GM18520 (cell line): ENCODE measurements at regions not wholly inside any gene's neighbourhood (a gene's known extent, or its start where the extent isn't known, plus 50 kb on each side); places are given as distances from the start of the nearest gene placed in this dataset.
"Not testable (repeated sequence)": the region's sequence is repeated elsewhere in the genome, so short reads cannot be mapped to it uniquely, and the experiment has no call there.

ENCODE experiments used
- ATAC-seq: cut with Tn5 transposase; IDR thresholded peaks from one replicate; pipeline ENCODE4 v1.9.1; 2021; ENCODE audit not compliant: unreplicated experiment

GRCh38 chr4:60259781-60260180, 940.3 kb upstream of the ADGRL3 start:
- ATAC-seq = no peak

GRCh38 chr4:60266505-60266904, 933.6 kb upstream of the ADGRL3 start:
- no peak for ATAC-seq

DNA sequence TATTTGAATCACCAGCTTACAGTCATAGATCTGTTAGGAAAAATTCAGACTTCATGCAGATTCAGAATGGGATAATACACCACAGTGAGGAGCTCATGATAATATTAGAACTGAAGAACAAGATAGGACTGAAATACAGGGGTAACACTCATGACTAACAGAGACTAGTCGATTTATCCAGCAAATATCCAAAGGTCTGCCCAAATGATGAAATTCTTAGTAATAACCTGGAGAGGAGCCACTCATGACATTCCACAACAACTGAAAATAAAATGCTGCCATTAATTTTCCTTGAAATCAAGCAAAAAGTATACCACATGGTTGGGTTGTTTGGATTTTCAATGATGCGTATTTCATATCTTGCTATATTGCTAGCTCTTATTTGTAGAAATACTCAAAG, 903.7 kb upstream of the ADGRL3 start:
- no peak for ATAC-seq

DNA sequence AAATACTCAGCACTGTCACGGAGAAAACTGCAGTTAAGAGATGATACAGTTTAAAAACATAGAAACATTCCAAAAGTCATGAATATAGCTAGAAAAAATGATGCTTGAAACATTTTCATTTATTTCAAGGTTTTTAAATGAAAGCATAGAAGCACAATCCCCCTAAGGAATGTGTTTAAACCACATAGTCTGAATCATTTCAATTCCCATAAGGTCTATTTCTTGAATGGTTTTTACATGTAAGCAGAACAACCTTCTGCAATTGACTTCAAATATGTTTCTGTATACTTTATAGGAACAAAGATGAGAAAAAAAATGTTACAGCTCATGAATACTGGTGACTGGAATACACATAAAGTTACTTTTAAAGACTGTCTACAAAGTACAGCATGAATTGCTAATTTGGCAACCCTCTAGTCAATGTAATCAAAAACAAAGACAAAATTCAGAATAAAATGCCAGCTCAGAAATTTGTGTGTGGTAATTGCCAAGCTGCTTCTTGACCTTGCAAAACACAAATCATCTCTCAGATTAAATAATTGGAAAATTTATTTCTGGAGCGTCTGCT, 886.4 kb upstream of the ADGRL3 start:
- ATAC-seq = no peak

DNA sequence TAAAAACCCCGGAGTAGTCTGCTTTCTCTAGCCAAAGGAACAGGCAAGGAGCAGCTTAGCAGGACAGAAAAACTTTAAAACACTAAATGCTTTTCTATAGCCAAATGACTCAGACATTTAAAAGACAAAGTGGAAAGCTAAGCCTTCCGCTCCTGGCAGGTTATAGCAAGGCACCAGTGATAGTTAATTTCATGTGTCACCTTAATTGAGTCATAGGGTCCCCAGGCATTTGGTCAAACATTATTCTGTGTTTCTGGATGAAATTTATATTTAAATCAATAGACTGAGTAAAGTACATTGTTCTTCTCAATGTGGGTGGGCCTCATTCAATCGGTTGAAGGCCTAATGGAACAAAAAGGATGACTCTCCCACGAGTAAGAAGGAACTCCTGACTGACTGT, 885.7 kb upstream of the ADGRL3 start:
- ATAC-seq = no peak

DNA sequence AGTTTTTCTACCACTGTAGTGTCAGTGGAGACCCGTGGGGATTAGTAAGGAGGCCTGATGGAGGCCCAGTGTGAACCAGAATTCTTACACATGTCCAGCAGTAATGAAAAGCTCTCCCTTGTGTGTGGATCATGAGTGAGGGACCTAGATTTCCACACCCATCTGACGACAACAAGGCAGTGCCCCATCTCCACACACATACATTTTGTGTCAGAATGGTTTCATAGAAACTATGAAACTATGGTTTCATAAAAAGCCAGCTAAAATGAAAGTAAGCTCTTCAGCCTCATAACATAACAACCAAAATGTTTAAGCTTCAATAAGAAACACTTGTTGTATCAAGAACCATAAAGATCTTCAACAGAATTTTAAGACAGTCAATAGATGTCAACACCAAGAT, 884.5 kb upstream of the ADGRL3 start:
- ATAC-seq = no peak

DNA sequence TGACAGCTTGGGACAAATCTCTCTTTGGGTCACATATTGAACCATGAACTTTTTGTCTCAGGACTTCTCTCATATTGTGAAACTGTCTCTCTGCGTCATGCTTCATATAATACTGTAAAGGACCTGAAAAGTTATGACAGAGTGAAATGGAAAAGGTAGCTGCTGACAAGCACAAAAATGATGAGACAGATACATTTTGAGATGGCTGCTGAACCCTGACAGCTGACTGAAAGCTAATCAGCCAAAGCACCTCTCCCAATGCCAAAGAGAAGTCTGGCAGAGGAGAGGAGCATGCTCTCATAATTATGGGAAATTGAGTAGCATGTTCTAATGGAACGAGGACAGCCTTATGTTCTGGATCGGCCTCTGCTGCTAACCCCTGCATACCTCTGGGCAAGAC, 873.4 kb upstream of the ADGRL3 start:
- no peak for ATAC-seq

GRCh38 chr4:60327651-60328050, 872.5 kb upstream of the ADGRL3 start:
- ATAC-seq = no peak

DNA sequence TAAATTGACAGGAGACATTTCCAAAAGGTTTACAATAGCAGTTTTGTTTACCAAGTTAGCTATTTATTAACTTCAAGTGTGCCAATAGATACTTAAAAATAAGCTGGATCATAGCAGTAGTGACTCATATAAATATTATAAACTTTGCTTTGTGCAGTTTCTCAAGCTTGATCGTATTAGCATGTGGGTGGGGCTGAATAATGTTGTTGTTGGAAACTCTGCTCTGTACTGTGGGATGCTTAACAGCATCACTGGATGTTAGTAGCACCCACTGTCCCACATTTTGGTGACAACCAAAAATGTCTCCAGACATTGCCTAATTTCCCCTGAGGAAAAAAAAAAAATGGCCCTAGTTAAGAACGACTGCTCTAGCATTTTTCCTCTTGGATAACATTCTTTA, 855.2 kb upstream of the ADGRL3 start:
- ATAC-seq = no peak

DNA sequence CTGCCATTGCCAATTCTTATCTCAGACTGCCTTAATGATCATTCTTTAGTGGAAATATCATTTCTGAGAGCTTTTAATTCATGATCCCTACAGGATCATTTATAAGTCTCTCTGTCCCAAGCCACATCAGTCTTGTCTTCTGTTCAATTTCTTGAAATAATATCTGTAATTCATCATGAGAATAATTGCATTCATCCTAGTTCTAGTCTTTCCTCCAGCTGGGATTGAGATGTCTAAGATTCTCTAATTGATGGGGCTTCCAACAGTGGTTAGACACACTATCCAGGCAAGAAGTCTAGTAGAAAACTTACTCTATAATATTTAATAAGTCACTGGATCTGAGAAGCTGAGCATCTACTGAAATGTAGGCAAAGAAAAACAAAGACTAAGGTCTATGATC, 854.7 kb upstream of the ADGRL3 start:
- ATAC-seq = no peak

DNA sequence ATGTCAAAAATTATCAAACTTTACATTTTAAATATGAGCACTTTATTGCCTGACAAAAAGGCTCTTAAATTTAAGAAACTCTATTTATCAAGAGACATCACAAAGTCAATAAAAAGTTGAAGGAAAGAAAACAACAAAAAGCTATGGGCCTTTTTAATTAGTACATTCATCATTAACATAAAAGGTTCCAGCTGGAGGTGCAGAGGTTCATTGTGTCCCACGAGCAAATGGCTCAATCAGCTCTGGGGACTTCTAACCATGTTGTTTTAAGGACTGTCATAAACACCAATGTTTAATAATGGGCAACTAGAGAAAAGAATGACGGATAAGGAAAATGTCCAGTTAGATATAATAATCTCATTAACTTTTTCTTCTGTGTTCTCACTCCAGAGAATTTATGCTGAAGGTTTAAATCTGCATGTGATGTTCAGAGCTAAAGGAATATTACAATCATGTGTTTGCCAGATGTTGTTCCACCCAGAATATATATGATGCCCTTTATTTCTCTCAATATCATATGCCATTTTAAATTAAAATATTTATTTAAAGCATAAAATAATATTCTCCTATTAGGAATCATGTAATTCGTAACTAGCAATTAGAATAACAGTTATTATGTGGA, 840.3 kb upstream of the ADGRL3 start:
- ATAC-seq = no peak

DNA sequence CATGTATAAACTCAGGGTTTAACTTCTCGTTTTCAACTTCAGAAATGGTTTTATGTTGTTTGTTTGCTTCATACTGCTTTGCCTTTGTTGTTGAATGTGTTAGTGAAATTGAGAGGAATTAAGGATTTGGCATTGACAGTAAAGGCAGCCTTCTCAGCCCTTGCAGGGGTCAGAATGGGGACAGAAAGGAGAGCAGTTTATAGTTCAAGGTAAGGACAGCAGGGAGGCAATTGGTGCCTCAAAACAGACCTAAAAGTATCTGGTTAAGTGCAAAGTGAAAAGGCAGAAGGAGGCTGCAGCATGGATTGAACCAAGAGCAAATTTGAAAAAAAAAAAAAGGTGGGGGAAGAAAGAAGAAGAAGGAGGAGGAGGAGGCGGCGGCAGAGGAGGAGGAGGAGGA, 835.0 kb upstream of the ADGRL3 start:
- no peak for ATAC-seq

GRCh38 chr4:60366661-60367060, 833.5 kb upstream of the ADGRL3 start:
- no peak for ATAC-seq

GRCh38 chr4:60368986-60369385, 831.1 kb upstream of the ADGRL3 start:
- ATAC-seq = no peak

- no peak for ATAC-seq
Measured at GRCh38 chr4:60378010-60378409, 822.1 kb upstream of the ADGRL3 start.

- no peak for ATAC-seq
Measured at GRCh38 chr4:60384516-60384915, 815.6 kb upstream of the ADGRL3 start.

- ATAC-seq = no peak
Measured at GRCh38 chr4:60389633-60390032, 810.5 kb upstream of the ADGRL3 start.

DNA sequence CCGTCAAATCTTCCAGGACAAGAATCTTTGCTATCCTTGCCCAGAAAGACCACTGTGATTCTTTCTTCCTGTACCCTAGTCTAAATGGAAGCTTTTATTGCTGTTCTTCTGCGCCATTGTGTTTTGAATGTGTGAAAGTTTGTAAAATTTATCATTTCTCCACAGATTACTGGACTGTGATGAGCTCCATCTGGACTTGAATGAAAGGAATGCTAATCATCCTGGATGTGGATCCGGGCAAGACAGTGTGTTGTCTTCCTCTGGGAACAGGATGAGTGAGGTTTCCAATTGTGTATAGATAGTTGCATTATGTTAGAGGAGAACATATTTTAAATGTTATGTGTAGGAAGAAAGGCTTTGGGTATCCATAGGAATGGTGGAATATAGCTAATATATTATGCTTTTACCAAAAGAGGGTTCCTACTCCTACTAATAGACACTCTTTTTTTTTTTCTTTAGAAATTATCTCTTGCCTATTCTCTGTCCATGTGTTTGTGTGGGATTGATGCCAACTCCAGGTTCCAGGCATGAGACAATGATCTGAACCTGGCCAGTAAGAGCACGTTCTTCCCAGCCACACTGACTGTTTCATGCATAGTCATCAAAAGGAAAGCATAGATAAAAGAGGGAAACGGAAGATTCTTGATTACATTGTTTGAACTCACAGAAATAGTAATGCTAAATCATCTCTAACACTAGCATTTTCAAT, 803.6 kb upstream of the ADGRL3 start:
- no peak for ATAC-seq

DNA sequence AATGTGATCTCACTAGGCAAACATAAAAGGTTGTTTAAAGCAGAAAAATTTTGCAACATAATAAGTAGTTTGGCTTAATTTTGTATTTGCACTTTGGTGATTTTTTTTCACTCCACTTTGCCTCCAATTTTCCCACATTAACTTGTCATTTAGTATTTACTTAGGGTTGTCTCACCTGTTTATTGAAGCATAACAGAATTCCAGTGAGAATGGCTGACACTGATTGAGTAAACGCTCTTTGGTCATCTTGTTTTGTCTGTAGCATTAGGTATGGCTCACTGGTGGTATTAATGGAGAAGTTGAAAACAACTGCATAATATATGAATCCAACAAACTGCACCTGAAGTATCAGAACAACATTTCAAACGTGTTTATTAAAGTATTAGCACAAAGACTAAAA, 799.5 kb upstream of the ADGRL3 start:
- ATAC-seq = no peak

DNA sequence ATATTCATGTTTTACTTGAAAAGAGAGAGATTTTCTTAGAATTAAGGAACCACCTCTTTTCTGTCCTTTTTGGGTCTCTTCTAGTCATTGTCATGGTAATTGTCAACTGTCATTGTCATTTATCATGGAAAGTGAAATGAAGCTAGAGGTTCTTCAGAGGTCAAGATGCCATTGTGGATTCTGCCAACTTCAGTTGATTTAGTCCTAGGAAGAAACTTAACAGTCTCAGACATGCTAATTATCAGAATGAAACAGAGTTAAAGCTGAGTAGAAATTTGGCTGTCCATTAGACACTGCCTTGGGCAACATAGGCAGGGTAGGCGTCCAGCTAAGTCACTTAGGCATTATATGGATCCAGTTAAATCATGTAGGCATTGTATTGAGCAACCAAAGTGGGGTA, 796.1 kb upstream of the ADGRL3 start:
- no peak for ATAC-seq

- no peak for ATAC-seq
Measured at GRCh38 chr4:60422439-60422838, 777.7 kb upstream of the ADGRL3 start.

DNA sequence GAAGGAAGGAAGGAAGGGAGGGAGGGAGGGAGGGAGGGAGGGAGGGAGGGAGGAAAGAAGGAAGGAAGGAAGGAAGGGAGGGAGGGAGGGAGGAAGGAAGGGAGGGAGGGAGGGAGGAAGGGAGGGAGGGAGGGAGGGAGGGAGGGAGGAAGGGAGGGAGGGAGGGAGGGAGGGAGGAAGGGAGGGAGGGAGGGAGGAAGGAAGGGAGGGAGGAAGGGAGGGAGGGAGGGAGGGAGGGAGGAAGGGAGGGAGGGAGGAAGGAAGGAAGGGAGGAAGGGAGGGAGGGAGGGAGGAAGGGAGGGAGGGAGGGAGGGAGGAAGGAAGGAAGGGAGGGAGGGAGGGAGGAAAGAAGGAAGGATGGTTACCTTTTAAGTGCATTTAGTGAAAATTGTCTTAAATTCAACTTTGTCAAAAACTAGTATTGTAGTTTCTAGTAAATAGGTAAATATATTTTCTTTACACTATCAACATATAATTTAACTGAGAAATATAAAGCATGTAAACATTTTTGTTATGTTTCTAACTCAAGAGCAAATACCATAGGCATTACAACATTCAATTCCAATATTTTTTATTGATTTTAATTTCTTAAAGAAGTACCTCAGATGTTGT, 776.4 kb upstream of the ADGRL3 start:
- not testable (repeated sequence) for ATAC-seq
